Activated gamma-delta T cell (primary cell): ENCODE measurements at regions not wholly inside any gene's neighbourhood (a gene's known extent, or its start where the extent isn't known, plus 50 kb on each side); places are given as distances from the start of the nearest gene placed in this dataset.

Experiments used
- DNase-seq: peaks from one replicate; lab custom pipeline; 2025; lab: John Stamatoyannopoulos, UW

DNA sequence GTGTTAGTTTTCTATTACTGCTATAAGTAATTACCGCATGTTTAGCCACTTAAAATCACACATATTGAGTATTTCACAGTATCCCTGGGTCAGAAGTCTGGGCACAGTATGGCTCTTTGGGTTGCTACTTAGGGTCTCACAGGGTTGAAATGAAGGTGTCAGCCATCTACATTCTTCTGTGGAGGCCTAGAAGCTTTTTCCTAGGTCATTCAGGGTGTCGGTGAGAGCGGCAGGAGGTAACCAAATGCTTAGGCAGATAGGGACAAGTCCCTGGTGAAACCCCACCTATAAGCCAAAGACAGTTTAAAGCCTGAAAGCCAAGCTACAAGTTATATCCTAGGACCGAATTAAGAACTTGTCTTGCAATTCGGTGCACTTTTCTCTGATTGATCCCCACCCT lies 856.7 kb downstream of the PCDH17 start:
- no peak for DNase-seq

DNA sequence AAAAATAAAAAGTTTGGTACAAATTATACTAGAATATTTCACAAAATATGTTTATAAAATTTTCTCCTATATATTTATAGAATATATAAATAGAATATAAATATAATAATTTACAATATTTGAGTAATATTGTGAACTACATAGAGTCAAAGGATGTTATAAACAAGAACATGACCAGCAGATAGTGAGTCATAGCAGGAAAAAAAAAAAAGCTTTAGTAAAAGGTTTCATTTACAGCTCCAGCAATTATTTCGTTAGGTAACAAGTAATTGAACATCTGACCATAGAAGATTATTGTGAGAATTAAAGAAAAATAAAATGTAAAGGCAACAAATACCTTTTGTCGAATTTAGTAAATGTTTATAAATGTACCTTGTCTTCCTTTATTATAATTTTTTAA lies 864.1 kb downstream of the PCDH17 start:
- DNase-seq: no peak

DNA sequence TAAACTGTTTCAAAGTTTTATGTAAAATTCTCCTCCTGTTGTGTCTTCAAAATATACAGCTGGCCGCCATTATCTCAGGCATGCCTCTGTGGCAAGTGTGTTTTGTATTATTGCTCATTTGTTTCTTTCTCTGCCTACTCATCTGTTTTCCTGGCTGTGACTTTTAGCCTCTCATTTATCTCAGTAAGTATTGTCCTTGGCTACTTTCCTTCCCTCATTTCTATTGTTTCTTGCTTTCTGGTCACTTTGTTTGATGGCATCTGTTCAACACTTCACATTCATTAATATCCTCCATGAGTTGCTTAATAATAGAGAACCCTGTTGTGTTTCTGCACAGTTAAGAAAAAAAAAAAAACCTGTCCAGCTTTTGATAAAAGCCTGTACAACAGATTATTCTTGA lies 869.4 kb downstream of the PCDH17 start:
- DNase-seq: no peak

DNA sequence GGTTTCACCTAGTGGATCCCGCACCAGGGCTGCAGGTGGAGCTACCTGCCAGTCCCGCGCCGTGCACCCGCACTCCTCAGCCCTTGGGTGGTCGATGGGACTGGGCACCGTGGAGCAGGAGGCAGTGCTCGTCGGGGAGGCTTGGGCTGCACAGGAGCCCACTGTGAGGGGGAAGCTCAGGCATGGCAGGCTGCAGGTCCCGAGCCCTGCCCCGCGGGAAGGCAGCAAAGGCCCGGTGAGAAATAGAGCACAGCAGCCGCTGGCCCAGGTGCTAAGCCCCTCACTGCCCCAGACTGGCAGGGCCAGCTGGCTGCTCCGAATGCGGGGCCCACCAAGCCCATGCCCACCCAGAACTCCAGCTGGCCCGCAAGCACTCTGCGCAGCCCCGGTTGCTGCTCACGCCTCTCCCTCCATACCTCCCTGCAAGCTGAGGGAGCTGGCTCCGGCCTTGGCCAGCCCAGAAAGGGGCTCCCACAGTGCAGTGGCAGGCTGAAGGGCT lies 872.7 kb downstream of the PCDH17 start:
- peak; percentile 2 for DNase-seq

DNA sequence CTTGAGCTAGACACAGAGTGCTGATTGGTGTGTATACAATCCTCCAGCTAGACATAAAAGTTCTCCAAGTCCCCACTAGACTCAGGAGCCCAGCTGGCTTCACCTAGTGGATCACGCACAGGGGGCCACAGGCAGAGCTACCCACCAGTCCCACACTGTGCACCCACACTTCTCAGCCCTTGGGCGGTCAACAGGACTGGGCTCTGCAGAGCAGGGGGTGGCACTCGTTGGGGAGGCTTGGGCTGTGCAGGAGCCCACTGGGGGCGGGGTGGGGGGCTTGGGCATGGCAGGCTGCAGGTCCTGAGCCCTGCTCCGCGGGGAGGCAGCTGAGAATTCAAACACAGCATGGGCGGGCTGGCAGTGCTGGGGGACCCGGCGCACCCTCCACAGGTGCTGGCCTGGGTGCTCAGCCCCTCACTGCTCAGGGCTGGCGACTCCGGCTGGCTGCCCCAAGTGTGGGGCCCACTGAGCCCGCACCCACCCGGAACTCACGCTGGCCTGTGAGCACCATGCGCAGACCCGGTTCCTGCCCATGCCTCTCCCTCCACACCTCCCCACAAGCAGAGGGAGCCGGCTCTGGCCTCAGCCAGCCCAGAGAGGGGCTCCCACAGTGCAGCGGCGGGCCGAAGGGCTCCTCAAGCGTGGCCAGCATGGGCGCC lies 873.8 kb downstream of the PCDH17 start:
- peak; percentile 10 for DNase-seq

DNA sequence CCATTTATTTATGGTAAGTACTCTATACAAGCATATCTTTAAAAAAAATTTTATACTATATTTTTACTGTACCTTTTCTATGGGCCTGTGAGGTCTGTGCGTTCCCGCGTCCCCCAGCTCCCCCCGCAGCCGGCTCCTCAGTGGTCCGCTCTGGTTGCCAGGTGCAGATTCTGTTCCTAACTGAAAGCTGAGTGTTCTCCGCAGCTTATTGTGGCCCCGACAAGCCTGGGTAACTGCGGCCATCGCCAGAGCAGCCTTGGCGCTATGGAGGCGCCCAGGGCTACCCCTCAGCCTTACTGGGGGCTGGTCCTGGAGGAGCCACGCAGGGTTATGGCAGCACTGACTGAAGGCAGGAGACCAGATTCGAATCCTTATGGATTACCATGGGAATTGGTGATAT lies 896.8 kb downstream of the PCDH17 start:
- DNase-seq: no peak

DNA sequence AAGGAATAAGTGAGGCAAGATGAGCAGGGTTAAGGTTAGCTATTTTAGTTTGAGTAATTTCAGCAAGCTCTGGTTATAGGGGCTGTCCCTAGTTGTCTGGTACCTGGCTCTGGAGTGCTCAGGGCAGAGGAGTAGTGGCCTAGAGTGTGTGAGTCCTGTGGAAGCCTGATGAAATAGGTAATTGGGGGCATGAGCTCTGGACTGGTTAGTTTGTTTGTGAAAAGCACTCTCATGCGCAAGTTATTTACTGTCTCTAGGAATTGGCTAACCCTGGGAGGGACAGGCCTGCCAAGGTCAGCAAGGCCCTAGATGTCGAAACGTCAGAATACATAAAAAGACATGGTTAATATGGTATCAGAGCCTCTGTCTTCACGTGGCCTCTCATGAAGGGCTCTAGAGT lies 900.1 kb downstream of the PCDH17 start:
- no peak for DNase-seq

DNA sequence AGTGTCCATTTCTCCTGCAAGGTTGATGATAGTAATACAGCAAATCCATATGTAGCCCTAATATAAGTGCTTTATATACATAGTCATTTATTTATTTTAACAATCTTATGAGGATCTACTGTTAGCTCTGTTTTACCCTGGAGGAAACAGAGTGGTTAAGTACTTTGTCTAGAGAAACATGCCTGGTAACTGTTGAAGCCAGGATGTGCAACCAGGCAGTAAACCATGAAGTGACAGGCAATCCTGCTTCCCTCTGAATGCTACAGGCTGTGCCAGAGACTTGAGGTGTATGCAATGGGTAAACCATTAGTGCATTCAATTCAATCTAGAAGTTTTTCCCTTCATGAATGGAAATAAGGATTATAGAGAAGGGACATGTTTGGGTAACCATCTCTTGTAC lies 911.0 kb downstream of the PCDH17 start:
- no peak for DNase-seq

DNA sequence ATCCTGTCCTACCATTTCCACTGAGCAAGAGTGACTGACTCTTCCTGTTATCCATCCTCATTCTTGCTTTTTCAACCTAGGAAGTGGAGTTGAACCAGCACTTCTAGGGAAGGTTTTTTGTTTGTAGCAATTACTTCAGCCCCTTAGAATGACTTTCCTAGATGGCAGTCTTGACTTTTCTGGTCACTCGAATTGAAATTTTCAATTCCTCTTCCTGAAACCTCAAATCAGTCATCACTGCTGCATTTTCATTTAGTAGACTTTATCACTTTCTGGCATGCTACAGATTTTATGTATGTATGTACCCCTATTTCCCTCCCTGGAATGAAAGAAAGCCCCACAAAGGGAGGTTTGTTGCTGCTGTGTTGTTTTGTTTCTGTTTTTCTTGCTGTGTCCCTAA lies 915.9 kb downstream of the PCDH17 start:
- DNase-seq: no peak

DNA sequence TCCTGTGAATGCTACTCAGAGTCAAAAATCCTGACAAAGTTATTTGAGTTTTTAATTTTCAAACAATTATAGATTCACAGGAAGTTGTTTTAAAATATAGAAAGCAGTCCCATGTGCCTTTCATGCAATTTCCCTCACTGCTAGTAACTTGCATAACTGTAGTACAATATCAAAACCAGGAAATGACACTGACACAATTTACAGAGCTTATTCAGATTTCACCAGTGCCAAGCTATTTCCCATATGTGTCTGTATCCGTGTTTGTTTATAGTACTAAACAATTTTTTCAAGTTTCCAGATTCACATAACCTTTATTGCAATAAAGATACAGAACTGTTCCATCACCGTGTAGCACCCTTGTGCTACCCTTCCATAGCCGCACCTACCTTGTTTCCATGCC lies 934.6 kb downstream of the PCDH17 start:
- no peak for DNase-seq

DNA sequence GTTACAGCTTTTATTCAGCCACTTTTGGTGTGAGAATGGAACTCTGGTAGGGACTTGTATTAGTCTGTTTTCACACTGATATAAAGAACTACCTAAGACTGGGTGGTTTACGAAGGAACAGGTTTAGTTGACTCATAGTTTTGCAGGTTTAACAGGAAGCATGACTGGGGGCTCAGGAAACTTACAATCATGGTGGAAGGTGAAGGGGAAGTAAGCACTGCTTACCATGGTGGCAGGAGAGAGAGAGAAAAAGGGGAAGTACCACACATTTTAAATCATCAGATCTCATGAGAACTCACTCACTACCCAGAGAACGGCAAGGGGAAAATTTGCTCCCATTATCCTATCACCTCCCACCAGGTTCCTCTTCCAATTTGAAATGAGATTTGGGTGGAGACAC lies 942.2 kb downstream of the PCDH17 start:
- no peak for DNase-seq

DNA sequence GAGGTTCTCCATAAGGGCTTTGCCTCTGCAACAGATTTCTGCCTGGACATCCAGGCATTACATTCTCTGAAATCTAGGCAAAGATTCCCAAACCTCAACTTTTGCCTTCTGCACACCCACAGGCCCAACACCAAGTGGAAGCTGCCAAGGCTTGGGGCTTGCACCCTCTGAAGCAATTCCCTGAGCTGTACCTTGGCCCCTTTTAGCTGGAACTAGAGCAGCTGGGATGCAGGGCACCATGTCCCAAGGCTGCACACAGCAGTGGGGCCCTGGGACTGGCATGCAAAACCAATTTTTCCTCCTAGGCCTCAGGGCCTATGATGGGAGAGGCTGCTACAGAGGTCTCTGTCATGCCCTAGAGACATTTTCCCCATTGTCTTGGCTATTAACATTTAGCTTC lies 943.2 kb downstream of the PCDH17 start:
- no peak for DNase-seq

DNA sequence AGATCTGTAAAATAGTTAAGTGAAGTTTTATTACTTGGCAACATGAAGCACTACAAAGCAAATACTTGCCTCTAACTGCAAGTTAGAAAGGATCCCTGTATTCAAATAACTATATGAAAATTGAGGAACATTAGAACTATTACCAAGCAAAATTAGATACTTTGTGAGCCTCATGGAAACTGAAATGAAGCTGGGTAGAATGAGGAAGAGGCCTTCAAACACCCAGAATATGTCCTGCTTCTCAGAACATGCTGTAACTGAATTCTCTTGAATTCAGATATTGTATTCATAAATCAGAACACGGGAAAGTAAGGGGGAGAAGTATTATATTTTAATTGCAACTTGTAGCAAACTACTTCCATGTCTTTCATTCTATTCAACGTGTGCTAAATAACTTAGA lies 947.9 kb downstream of the PCDH17 start:
- DNase-seq: no peak

DNA sequence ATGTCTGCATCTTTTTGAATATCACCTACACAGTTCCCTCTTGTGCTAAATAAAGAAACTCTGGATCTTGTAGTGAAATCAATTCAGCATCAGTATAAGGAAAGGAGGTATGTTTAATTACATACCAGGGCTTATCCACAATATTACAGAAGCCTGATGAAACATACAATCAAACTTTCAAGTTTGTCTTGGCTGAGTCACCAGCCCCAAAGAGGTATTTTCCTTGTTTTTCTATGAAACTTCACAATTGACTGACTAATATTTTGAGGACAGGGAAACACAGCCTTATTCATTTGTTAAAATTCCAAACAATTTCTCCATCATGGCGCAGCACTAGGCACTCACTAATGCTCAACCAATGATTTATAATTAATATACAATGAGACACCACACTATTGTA lies 952.4 kb downstream of the PCDH17 start:
- DNase-seq: no peak

DNA sequence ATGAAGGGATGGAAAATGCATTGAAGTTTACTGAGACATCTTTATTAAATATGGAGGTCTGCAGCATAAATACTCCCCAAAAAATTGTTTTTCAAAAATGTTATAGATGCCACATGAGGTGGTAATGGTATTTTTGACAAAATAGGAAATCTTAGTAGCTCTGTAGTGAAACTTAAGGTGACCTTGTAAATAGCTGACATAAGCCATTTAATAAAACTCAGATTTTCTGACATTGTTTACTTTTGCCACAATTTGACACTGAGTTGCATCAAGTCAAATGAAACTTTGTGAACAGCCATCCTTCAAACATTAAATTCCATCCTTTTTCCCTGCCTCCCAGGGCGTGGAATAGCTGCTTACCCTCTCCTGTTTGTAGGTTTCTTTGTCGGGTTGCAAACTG lies 953.1 kb downstream of the PCDH17 start:
- no peak for DNase-seq

DNA sequence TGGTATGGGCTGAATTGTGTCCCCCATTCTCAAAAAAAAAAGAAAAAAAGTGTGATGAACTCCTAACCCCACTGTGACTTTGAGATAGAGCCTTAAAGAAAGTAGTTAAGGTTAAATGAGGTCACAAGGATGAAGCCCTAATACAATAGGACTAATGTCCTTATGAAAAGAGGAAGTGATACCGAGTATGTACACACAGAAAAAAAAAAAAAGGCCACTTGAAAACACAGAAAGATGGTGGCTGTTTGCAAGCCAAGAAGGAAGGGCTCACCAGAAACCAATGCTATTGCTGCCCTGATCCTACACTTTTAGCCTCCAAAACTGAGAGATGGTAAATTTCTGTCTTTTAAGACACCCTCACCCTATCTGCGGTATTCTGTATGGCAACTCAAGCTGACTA lies 955.6 kb downstream of the PCDH17 start:
- DNase-seq: no peak

DNA sequence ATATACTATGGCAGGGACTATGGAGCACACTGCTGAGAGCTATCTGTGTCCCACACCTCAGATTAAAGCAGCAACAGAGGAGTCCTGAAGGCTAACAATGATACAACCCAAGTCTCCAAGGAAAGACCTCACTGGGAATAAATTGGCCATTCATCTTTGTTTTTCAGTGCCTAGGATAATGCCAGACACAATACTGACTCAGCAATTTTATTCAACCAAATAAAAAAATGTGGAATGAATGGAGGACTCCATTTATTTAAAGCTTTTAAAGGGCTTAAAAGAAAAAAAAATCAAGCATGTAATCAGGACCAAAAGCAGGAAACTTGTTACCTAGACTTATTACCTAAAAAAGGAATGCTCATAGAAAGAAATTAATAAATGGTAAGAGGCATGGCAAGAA lies 960.5 kb downstream of the PCDH17 start:
- no peak for DNase-seq

DNA sequence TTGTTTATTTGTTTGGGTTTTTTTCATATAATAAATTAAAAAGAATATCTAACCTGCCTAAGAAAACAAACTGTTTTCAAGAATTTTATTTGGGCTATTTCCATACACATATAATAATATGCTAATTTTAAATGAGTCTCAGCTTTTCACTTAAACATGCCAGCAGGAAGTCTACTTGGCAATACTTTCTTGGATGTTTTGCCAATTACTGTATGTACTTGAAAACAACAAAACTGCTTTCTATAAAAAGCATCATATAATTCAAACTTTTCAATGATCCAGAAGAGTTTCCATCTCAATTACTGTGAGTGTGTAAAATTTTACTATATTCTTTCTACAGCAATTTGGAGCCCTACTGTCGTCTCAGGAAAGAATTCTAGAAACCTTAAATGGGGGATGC lies 961.2 kb downstream of the PCDH17 start:
- DNase-seq: no peak

DNA sequence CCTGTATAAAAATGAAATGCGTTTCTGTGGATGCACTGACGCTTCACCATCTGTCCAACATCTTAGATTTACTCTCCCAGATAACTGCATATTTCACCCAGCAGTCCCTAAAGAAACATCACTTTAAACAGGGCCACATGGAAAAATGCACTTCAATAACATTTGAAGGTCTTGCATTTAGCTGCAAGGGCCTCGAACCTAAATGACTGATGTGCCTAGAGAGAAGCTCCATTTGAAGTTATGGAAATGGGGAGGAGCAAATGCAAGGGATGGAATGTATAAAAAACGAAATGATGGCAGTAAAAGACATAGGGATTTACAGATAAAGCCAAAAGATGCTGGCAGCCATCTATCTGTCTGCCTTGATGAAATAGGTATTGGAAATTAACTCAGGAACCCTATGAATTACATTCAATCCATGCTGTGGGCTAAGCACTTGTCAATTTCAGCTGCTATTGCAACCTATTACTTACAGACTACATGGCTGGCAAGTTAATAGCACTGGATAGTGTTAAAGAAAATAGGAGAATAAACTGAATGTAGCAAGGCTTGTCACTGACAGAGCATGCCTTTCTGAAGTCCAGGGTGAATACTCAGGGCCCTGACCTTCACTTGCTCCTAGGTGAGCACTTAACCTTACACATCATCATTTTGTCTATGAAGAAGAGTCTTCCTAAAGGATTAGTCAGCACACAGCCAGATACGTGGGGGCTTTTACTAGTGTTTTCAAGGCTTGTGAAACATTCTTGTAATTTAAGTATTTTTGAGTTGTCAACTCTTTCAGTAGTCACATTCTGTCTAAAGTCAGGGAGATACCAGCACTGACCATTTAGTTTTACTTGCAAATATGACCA lies 963.4 kb downstream of the PCDH17 start:
- no peak for DNase-seq

DNA sequence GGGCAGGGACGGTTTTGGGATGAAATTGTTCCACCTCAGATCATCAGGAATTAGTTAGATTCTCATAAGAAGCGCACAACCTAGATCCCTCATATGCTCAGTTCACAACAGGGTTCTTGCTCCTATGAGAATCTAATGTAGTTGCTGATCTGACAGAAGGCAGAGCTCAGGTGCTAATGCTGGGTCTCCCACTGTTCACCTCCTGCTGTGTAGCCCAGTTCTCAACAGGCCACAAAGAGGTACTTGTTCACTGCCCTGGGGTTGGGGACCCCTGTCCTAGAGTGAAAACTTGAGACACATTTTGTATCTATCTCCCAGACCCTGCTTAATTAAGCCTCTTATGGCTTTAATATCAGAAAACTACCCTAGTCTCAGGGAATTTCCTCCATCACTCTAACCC lies 966.0 kb downstream of the PCDH17 start:
- no peak for DNase-seq

DNA sequence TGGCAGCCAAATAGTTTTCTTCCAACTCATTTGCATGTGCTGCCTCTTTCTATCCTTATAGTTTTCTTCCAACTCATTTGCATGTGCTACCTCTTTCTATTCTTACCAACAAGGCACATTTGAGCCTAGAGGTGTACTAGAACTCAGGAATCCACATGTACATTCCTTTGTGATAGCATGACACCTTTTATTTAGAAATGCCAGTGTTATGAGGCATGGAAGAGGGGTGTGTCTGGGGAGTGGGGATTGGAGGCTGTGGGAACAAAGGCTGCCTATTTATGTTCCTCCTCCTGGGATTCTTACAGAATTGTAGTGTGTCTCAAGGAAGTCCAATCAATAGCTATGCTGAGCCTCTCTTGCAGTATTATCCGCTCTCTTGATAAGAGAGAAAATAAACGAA lies 966.7 kb downstream of the PCDH17 start:
- DNase-seq: no peak

DNA sequence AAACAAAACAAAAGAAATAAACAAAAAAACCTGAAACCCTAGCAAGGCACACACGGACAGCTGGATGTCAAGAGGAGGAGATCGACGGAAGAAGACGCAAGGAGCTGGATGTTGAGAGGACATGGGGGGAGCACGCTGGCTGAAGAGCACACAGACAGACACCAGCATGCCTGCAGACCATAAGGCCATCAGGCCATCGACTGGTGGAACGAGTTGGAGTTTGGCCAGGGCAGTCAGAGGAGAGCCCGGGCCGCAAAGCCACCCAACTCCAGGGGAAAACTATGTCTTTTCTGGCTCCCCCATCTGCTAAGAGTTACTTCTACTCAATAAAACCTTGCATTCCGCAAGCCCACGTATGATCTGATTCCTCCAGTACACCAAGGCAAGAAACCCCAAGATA lies 979.6 kb downstream of the PCDH17 start:
- DNase-seq: no peak

DNA sequence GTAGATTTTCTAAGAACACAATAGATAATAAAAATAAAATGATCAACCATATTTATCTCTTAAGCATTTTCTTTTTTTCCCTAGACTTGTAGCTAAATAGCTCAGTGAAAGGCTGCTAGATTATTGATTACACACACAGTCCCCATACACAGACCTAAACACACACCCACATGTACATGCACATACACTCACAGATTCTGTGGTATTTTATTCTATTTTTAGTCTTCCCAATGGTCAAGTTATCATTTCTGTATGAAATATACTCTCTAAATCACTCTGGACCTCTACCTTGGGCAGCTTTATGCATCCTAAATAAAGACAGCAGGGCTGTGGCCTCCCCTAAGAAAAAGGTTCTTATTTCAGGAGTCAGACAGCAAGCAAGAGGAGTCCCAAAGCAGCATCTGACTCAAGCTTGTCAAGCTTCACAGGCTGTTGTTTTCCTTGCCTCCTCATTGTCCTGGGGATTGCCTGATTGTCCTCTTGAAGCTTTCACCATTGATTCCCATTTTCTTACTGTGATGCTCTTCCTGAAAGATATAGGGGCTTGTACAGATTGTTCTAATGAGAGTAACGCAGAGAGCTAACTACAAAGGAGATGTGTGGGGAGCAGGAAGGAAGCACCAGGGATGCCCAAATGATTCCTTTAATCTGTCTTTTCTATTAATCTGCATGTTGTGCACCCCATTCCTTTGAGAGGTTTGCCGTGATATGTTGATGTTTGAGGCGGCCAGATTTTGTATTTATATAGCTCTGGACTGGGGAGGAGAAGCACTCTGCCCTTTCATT lies 986.5 kb downstream of the PCDH17 start:
- no peak for DNase-seq
